Trophoblast cell (in vitro differentiated cells and primary cell): ENCODE measurements at regions not wholly inside any gene's neighbourhood (a gene's known extent, or its start where the extent isn't known, plus 50 kb on each side); places are given as distances from the start of the nearest gene placed in this dataset.

Experiments used
- DNase-seq, 2 donors: peaks; one replicate each; pipeline ENCODE4 v3.0.0-alpha.2; 2016
- H2AFZ ChIP-seq: 2 replicates; pipeline ENCODE4 v1.6.1; 2013; ENCODE audit warnings: low read length, moderate library complexity, mild to moderate bottlenecking; ENCODE audit not compliant: insufficient read depth, poor library complexity
- H2AK5ac ChIP-seq: 2 replicates; pipeline ENCODE4 v1.6.1; 2013; ENCODE audit warnings: mild to moderate bottlenecking, low read length
- H2BK120ac ChIP-seq: 2 replicates; pipeline ENCODE4 v1.6.1; 2013; ENCODE audit warnings: low read length, mild to moderate bottlenecking, moderate library complexity; ENCODE audit not compliant: insufficient read depth, poor library complexity
- H2BK12ac ChIP-seq: 2 replicates; pipeline ENCODE4 v1.6.1; 2013; ENCODE audit warnings: mild to moderate bottlenecking, low read length, moderate library complexity
- H2BK5ac ChIP-seq: 2 replicates; pipeline ENCODE4 v1.6.1; 2013; ENCODE audit warnings: low read length, low read depth, moderate library complexity, mild to moderate bottlenecking; ENCODE audit not compliant: poor library complexity
- H3K14ac ChIP-seq: 2 replicates; pipeline ENCODE4 v1.6.1; 2013; ENCODE audit warnings: mild to moderate bottlenecking, low read length
- H3K18ac ChIP-seq: 2 replicates; pipeline ENCODE4 v1.6.1; 2013; ENCODE audit warnings: mild to moderate bottlenecking, low read length
- H3K23ac ChIP-seq: 2 replicates; pipeline ENCODE4 v1.6.1; 2013; ENCODE audit warnings: low read length
- H3K27ac ChIP-seq: 2 replicates; pipeline ENCODE4 v1.5.1; 2013; ENCODE audit warnings: low read depth, mild to moderate bottlenecking, inconsistent platforms, low read length, moderate library complexity
- H3K27me3 ChIP-seq: 2 replicates; pipeline ENCODE4 v1.6.1; 2013; ENCODE audit warnings: inconsistent platforms, mild to moderate bottlenecking, low read length, moderate library complexity; ENCODE audit not compliant: insufficient read depth
- H3K36me3 ChIP-seq, 2 experiments: 1 replicate in 1 of 2; 2 replicates in 1 of 2; pipeline ENCODE4 v1.6.1; 2013; ENCODE audit warnings: low read length in 2 of 2, mild to moderate bottlenecking in 2 of 2, moderate library complexity in 1 of 2; ENCODE audit not compliant: insufficient read depth in 2 of 2, control insufficient read depth in 1 of 2
- H3K4ac ChIP-seq: 2 replicates; pipeline ENCODE4 v1.6.1; 2013; ENCODE audit warnings: low read depth, mild to moderate bottlenecking, low read length, moderate library complexity
- H3K4me1 ChIP-seq, 2 experiments: 1 replicate in 1 of 2; 2 replicates in 1 of 2; pipeline ENCODE4 v1.6.1; 2013; ENCODE audit warnings: low read length in 2 of 2, mild to moderate bottlenecking in 2 of 2, moderate library complexity in 1 of 2; ENCODE audit not compliant: insufficient read depth in 2 of 2, control insufficient read depth in 1 of 2
- H3K4me2 ChIP-seq: 2 replicates; pipeline ENCODE4 v1.6.1; 2013; ENCODE audit warnings: inconsistent platforms, mild to moderate bottlenecking, low read length, moderate library complexity
- H3K4me3 ChIP-seq: 2 replicates; pipeline ENCODE4 v1.5.1; 2013; ENCODE audit warnings: mild to moderate bottlenecking, low read depth, low read length, inconsistent platforms
- H3K79me1 ChIP-seq: one replicate; pipeline ENCODE4 v1.6.1; 2013; ENCODE audit warnings: low read length
- H3K79me2 ChIP-seq: 2 replicates; pipeline ENCODE4 v1.6.1; 2013; ENCODE audit warnings: low read length, mild to moderate bottlenecking; ENCODE audit not compliant: control insufficient read depth, insufficient read depth, poor library complexity
- H3K9ac ChIP-seq: 2 replicates; pipeline ENCODE4 v1.6.1; 2013; ENCODE audit warnings: mild to moderate bottlenecking, low read length
- H3K9me3 ChIP-seq: 2 replicates; pipeline ENCODE4 v1.6.1; 2013; ENCODE audit warnings: low read depth, mild to moderate bottlenecking, control low read depth, inconsistent platforms, low read length; ENCODE audit not compliant: insufficient read depth
- H4K12ac ChIP-seq: 2 replicates; pipeline ENCODE4 v1.6.1; 2013; ENCODE audit warnings: low read depth, mild to moderate bottlenecking, low read length, moderate library complexity
- H4K8ac ChIP-seq: 2 replicates; pipeline ENCODE4 v1.6.1; 2013; ENCODE audit warnings: low read depth, mild to moderate bottlenecking, low read length, moderate library complexity
- H4K91ac ChIP-seq: one replicate; pipeline ENCODE4 v1.6.1; 2013; ENCODE audit warnings: low read depth, mild to moderate bottlenecking, low read length, moderate library complexity
- WGBS: extraction: QIAGEN DNeasy Blood & Tissue Kit; methylation state at CpG from one replicate; pipeline ENCODE4 v1.1.7; 2013; ENCODE audit warnings: missing lambda C conversion rate; ENCODE audit not compliant: insufficient read length, insufficient coverage; ENCODE audit errors: extremely low coverage; 5-methylcytosine and 5-hydroxymethylcytosine counted together

DNA sequence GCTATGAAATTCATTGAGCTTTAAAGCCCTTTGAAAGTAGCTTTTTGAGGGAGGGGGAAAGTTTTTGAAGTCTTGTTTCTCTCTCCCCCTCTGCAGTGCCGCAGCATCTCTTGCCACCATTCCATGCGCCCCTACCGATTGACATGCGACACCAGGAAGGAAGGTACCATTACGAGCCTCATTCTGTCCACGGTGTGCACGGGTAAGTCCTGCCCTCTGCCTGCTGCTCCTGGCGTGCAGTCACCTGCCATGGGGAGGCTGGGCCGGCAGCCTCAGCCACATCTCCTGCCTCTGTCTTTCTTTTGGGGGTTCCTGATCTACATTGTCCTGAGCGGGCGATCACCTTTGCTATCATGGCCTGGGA is 191.6 kb downstream of the GLI2 start:
- no peak overlapping the region for H3K23ac ChIP-seq
- no peak for DNase-seq
- no peak overlapping the region for H4K8ac ChIP-seq
- H3K9me3 ChIP-seq, result peaks cover 10% of the 10 kb centered on the region
- H3K36me3 ChIP-seq, result peaks cover 0 to 2% of the 10 kb centered on the region in 2 experiments
- no CpG with 5 or more reads among the region's 11 CpGs for WGBS
- no peak overlapping the region for H2BK5ac ChIP-seq
- H4K91ac ChIP-seq, result no peak overlapping the region
- H3K4me3 ChIP-seq, result no peak overlapping the region
- no peaks in the 10 kb centered on the region for H3K4me1 ChIP-seq
- H3K79me2 ChIP-seq, result no peaks in the 10 kb centered on the region
- H3K14ac ChIP-seq, result no peak overlapping the region
- H3K18ac ChIP-seq, result no peak overlapping the region
- H3K27ac ChIP-seq, result no peak overlapping the region
- no peak overlapping the region for H2BK120ac ChIP-seq
- no peak overlapping the region for H2AK5ac ChIP-seq
- no peaks in the 10 kb centered on the region for H3K27me3 ChIP-seq
- H2BK12ac ChIP-seq, result no peak overlapping the region
- H3K4me2 ChIP-seq, result no peak overlapping the region
- H3K79me1 ChIP-seq, result no peaks in the 10 kb centered on the region
- no peak overlapping the region for H2AFZ ChIP-seq
- no peak overlapping the region for H3K4ac ChIP-seq
- no peak overlapping the region for H3K9ac ChIP-seq
- H4K12ac ChIP-seq, result no peak overlapping the region

GRCh38 chr2:120929829-120930228 is 194.2 kb downstream of the GLI2 start:
- no peak for DNase-seq
- H3K4me3 ChIP-seq, result no peak overlapping the region
- H3K4me1 ChIP-seq, result peaks cover 7 to 12% of the 10 kb centered on the region in 2 experiments
- H2BK120ac ChIP-seq, result no peak overlapping the region
- H3K27me3 ChIP-seq, result no peaks in the 10 kb centered on the region
- no peak overlapping the region for H3K9ac ChIP-seq
- H3K27ac ChIP-seq, result no peak overlapping the region
- no peak overlapping the region for H3K4ac ChIP-seq
- peaks cover 4% of the 10 kb centered on the region for H3K79me1 ChIP-seq
- no peak overlapping the region for H3K18ac ChIP-seq
- no peak overlapping the region for H4K91ac ChIP-seq
- no peak overlapping the region for H3K4me2 ChIP-seq
- peaks cover 8% of the 10 kb centered on the region for H3K9me3 ChIP-seq
- no peak overlapping the region for H4K8ac ChIP-seq
- H2BK12ac ChIP-seq, result no peak overlapping the region
- no peak overlapping the region for H2AK5ac ChIP-seq
- WGBS, result no CpG with 5 or more reads among the region's 2 CpGs
- H4K12ac ChIP-seq, result no peak overlapping the region
- no peak overlapping the region for H3K23ac ChIP-seq
- no peak overlapping the region for H2AFZ ChIP-seq
- H2BK5ac ChIP-seq, result no peak overlapping the region
- H3K14ac ChIP-seq, result no peak overlapping the region
- H3K36me3 ChIP-seq, result no peaks in the 10 kb centered on the region
- H3K79me2 ChIP-seq, result no peaks in the 10 kb centered on the region

GRCh38 chr2:120930236-120930635 is 194.6 kb downstream of the GLI2 start:
- no peak overlapping the region for H3K4me3 ChIP-seq

DNA sequence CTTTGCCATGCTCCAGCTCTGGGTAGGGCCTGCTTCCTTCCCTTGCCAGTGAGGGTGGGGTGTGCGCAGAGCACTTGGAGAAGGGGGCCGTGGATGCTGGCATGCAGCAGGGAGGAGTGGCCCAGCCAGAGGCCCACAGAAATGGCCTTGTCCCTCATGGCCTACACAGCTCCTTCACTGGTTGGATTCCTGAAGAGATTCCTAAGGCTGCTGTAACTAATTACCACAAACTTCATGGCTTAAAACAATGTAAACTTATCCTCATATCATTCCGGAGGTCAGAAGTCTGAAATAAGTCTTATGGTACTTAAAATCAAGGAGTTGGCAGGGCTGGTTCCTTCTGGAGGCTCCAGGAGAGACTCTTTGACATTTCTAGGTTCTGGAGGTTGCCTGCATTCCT is 195.2 kb downstream of the GLI2 start:
- H2AFZ ChIP-seq, result no peak overlapping the region
- no peak overlapping the region for H3K18ac ChIP-seq
- no peak overlapping the region for H3K27ac ChIP-seq
- no peak overlapping the region for H3K4me2 ChIP-seq
- H4K12ac ChIP-seq, result no peak overlapping the region
- H3K14ac ChIP-seq, result no peak overlapping the region
- H4K8ac ChIP-seq, result no peak overlapping the region
- no peak overlapping the region for H3K23ac ChIP-seq
- no peaks in the 10 kb centered on the region for H3K27me3 ChIP-seq
- no peak overlapping the region for H3K4me3 ChIP-seq
- no peak overlapping the region for H2BK120ac ChIP-seq
- peaks cover 8% of the 10 kb centered on the region for H3K9me3 ChIP-seq
- peaks cover 9% of the 10 kb centered on the region for H3K79me1 ChIP-seq
- H3K79me2 ChIP-seq, result no peaks in the 10 kb centered on the region
- no peak overlapping the region for H2BK5ac ChIP-seq
- no peak overlapping the region for H3K4ac ChIP-seq
- H4K91ac ChIP-seq, result no peak overlapping the region
- no peaks in the 10 kb centered on the region for H3K36me3 ChIP-seq
- H3K4me1 ChIP-seq, result peaks cover 14 to 21% of the 10 kb centered on the region in 2 experiments
- no peak overlapping the region for H2BK12ac ChIP-seq
- WGBS, result no CpG with 5 or more reads among the region's 3 CpGs
- peak in 1 of 2 donors; percentile 23 for DNase-seq
- no peak overlapping the region for H2AK5ac ChIP-seq
- no peak overlapping the region for H3K9ac ChIP-seq

More at GRCh38 chr2:120930236-120930635, 194.6 kb downstream of the GLI2 start:
- Histone ChIP-seq H3K4me1 (peaks cover 11 to 16% of the 10 kb centered on the region in 2 experiments), H3K27me3 (no peaks in the 10 kb centered on the region), H3K4me2 (no peak overlapping the region), H3K14ac (no peak overlapping the region), H3K9me3 (peaks cover 8% of the 10 kb centered on the region), H3K18ac (no peak overlapping the region), H2AFZ (no peak overlapping the region), H3K79me1 (peaks cover 8% of the 10 kb centered on the region), H3K27ac (no peak overlapping the region), H2BK5ac (no peak overlapping the region), H4K8ac (no peak overlapping the region), H3K36me3 (no peaks in the 10 kb centered on the region), H3K9ac (no peak overlapping the region), H4K12ac (no peak overlapping the region), H2BK120ac (no peak overlapping the region), H3K79me2 (no peaks in the 10 kb centered on the region), H2AK5ac (no peak overlapping the region), H3K4ac (no peak overlapping the region), H4K91ac (no peak overlapping the region), H3K23ac (no peak overlapping the region), H2BK12ac (no peak overlapping the region)
- DNase-seq, result no peak
- WGBS, result no CpG with 5 or more reads among the region's 10 CpGs
